ENCODE measurements at regions not wholly inside any gene's neighbourhood (a gene's known extent, or its start where the extent isn't known, plus 50 kb on each side); places are given as distances from the start of the nearest gene placed in this dataset.
"Not testable (repeated sequence)": the region's sequence is repeated elsewhere in the genome, so short reads cannot be mapped to it uniquely, and the experiment has no call there.

GRCh38 chrX:3509934-3510333, 163.5 kb upstream of the MXRA5 start:
- no peak for DNase-seq (ENCODE audit: low spot score)

DNA sequence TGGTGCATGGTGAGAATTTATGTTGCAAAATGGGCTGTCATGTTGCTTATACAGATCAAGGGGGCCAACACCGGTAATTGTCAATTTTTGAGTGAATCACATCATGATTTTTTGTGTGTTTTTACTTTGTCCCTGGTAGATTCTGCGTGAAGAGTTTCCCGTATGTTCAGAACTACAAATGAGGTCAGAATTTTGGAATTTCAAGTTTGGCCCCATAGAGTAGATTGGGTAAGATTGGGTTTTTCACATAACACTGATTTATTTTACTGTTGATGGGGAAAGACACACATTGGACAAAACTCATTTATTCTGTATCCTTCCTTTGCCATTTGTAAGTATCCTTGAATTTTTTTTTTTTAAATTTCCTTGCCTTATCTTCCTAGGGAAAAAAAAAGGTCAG, 158.5 kb upstream of the MXRA5 start:
- no peak for DNase-seq (ENCODE audit: low spot score)

- DNase-seq (ENCODE audit: low spot score), result no peak
These were observed 155.5 kb upstream of the MXRA5 start for GRCh38 chrX:3501833-3502535.

- not testable (repeated sequence) for DNase-seq (ENCODE audit: low spot score)
These were observed 149.7 kb upstream of the MXRA5 start for GRCh38 chrX:3495836-3496769.

- no peak for DNase-seq (ENCODE audit: low spot score)
These were observed 147.2 kb upstream of the MXRA5 start for GRCh38 chrX:3493605-3494004.

DNA sequence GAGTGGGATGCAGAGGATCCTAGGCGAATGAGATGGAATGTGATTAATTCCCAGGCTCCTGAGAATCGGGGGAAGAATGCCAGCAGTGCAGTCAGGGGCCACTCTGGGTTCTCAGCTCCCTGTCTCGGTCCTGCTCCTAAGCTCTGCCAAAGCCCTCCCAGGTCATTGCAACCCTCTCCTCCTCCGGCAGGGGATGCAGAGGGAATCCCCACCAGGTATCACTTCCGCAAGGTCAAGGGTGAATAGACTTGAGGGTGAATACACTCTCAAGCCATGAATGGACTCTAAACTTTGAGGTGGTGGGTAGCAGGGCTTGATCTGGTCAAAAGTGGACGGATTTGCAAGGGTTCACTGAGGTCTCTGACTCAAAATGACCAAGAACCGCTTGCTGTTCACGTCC, 139.3 kb upstream of the MXRA5 start:
- no peak for DNase-seq (ENCODE audit: low spot score)

DNA sequence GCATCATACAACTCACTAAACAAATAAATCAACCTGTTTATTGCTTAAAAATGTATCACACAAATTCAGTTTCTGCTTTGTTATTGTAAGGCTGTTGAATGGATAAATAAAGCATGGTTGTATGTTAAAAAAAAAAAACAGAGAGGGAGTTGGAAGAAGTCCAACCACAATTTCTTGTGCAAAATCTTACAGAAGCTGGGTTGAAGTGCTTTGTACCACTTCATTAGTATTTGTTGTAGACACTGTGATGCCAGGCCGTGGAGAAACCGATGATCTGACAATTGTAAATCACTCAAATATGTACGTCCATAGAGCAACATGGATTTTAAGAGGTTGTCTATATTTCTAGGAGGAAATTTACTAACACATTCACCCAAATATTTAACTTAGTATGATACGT, 132.6 kb upstream of the MXRA5 start:
- DNase-seq (ENCODE audit: low spot score), result no peak

DNA sequence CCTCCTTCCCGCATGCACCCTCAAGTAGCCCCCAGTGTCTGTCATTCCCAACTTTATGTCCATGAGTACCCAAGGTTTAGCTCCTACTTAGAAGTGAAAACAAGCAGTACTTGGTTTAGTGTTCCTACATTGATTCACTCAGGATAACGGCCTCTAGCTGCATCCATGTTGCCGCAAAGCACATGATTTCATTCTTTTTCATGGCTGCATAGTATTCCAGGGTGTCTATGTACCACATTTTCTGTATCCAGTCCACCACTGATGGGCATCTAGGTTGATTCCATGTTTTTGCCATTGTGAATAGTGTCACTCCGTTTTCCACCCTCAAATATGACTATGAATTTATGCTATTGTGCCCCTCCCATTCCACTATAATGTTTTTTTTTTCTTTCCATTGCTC, 130.5 kb upstream of the MXRA5 start:
- no peak for DNase-seq (ENCODE audit: low spot score)

- not testable (repeated sequence) for DNase-seq (ENCODE audit: low spot score)
These were observed 123.8 kb upstream of the MXRA5 start for GRCh38 chrX:3470211-3470679.

GRCh38 chrX:3468031-3468430, 121.6 kb upstream of the MXRA5 start:
- DNase-seq (ENCODE audit: low spot score), result no peak

- DNase-seq (ENCODE audit: low spot score), result no peak
These were observed 118.6 kb upstream of the MXRA5 start for GRCh38 chrX:3465017-3465416.

DNA sequence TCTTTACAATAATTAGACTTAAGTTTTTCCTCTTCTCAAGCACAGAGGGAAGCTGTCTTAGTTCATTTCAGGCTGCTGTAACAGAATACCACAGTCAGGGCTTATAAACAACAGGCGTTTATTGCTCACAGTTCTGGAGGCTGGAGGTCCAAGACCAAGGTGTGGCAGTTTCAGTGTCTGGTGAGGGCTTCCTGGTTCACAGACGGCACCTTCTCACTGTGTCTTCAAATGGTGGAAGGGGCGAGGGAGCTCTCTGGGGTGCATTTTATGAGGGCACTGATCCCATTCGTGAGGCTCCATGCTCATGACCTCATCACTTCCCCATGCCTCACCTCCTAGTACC, 115.7 kb upstream of the MXRA5 start:
- DNase-seq (ENCODE audit: low spot score), result no peak

DNA sequence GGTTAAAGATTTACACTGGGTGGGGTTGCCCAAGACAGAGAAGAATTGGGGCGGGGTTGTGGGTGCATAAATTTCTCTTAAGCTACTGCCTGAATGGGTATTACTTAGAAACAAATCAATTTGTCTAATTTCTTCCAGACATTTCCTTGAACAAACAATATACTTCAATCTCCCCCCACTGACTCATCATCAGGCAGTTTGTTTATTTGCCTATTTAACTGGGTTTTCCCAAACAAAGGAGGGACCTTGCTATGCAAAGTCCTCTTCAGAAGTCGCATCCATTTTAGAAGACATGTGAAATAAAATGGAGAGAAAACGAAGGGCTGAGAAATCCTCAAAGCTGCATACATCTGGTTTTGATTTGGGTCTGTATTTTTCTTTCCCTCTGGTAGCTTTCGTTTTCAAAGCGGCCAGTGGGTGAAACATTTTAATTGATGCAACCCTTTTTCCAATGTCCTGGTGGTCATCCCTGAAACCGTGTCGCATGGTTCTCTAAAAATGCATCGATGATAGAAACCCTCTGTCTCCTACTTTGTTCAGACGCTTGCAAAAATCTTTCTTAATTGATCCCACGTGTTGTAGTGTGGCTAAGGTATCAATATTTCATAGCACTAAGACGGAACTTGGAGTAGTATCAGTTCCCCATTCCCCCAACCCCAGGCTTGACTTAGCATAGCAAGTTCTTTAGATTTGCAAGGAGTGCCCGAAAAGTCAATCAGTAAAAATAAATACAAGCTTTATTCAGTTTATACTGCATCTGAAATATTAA, 115.1 kb upstream of the MXRA5 start:
- no peak for DNase-seq (ENCODE audit: low spot score)

- no peak for DNase-seq (ENCODE audit: low spot score)
These were observed 109.3 kb upstream of the MXRA5 start for GRCh38 chrX:3455796-3456195.

DNA sequence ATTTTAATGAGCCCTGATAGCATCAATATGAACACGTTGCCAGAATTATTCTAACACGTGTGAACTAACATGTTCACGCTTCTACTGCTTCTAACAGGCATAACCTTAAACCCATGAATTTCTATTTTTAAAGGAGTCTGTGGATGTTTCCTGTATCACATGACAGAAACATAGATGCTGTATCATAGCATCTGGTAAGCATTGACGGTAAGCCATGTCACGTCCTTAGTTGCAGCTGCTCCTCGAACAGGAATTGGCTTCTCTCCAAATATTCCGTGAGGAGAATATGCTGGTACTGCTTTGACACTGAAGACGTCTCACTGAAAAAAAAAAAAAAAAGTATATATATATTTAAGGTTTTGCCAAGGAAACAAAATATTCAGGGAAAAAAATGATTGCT, 105.1 kb upstream of the MXRA5 start:
- DNase-seq (ENCODE audit: low spot score), result no peak

DNA sequence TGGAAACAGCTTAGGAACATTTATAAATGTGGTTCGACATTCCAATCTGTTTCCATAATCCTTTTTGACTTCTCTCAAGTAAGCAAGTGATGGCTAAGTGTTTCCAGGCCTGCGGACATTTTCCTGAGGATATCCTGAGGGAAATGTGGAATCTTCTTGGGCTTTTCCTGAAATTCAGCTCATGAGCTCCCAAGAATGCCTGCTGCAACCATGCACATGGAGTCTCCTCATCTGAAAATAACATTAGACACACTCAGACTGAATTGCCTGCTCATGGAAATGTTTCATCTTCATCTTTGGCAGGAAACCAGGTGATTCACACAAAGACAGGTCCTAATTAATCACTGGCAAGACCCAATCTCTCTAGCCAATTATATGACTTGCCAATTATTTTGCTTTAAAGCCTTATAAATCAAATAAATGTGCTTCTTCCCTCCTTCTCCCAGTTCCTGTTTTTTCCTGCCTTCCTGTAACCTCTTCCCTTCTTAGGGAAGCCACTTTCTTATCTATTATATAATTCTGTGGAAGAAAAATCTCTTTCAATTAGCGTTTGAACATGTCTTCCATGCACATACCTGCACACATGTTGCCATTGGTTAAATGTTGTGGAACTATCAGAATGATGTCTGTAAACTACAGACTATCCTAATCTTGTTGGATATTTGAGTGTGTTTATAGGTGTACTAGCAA, 104.6 kb upstream of the MXRA5 start:
- DNase-seq (ENCODE audit: low spot score), result no peak

DNA sequence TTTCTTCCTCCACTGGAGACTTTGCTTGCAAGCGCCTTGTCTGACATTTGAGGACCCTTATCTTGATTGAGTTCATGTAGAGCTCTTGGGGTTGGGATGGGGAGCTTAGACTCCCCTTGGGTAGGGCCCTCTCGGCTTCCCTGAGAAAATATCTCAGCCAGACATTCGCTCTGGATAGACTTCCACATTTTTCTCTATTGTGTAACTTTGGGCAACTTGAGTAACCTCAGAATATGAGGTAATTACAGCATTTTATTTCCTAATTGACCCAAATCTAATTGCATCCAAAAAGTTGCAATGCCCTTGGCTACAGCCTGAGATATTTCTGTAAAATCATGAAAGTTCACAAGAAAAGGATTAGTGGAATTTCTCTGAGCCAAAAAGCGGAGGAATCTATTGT, 102.8 kb upstream of the MXRA5 start:
- no peak for DNase-seq (ENCODE audit: low spot score)

DNA sequence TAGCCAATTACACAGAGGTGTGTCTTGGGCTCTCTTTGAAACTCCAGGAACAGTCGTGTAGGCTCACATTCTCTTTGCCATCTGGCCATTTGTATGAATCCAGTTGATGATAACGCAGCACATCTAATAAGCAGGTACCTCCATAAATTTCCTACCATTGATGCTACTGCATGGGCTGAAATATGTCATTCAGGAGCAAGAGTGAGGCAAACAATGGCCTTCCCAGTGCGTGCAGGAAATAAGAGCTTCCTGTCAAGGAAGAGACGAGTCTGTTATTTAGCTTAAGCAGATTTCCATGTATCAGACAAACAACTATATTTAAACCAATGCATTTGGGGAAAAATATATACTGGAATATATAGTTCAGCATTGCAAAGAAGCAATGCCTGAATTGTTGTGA, 102.1 kb upstream of the MXRA5 start:
- DNase-seq (ENCODE audit: low spot score), result no peak

- no peak for DNase-seq (ENCODE audit: low spot score)
These were observed 99.5 kb upstream of the MXRA5 start for GRCh38 chrX:3445806-3446490.

- no peak for DNase-seq (ENCODE audit: low spot score)
These were observed 96.7 kb upstream of the MXRA5 start for GRCh38 chrX:3443184-3443583.

DNA sequence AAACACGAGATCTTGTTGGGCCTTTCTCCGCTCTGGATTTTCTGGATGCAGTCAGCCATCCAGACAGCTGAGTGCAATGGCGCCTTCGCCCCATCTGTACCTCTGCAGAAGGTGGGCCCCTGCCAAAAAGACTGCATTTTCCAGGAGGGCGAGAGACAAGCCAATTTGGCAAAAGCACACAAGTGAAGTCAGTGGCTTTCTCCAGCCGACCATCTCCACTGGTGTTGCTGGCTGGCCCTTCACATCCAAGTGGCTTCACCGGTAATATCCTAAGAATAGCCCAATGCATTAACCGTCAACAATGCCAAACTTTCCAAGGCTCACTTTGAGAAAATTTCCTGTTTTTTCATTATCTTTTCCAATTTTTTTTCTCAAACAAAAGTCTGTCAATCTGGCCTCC, 96.2 kb upstream of the MXRA5 start:
- DNase-seq (ENCODE audit: low spot score), result no peak

All from putamen (tissue), 1 donor.